HG03108 (cell line): ENCODE measurements at regions not wholly inside any gene's neighbourhood (a gene's known extent, or its start where the extent isn't known, plus 50 kb on each side); places are given as distances from the start of the nearest gene placed in this dataset.
"Not testable (repeated sequence)": the region's sequence is repeated elsewhere in the genome, so short reads cannot be mapped to it uniquely, and the experiment has no call there.

Experiments used
- ATAC-seq: cut with Tn5 transposase; IDR thresholded peaks from one replicate; pipeline ENCODE4 v1.9.1; 2021; ENCODE audit warnings: moderate library complexity; ENCODE audit not compliant: unreplicated experiment

DNA sequence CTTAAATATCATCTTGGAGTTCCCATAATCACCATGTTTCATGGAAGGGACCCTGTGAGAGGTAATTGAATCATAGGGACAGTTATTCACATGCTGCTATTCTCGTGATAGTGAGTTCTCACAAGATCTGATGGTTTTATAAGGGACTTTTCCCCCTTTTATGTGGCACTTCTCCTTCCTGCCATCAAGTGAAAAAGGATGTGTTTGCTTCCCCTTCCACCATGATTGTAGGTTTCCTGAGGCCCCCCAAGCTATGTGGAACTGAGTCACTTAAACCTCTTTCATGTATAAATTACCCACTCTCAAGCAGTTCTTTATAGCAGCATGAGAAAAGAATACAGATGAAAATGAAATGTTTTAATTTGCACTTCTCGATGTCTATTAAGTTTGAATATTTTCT lies 112.0 kb downstream of the ZNF648 start:
- ATAC-seq = no peak

DNA sequence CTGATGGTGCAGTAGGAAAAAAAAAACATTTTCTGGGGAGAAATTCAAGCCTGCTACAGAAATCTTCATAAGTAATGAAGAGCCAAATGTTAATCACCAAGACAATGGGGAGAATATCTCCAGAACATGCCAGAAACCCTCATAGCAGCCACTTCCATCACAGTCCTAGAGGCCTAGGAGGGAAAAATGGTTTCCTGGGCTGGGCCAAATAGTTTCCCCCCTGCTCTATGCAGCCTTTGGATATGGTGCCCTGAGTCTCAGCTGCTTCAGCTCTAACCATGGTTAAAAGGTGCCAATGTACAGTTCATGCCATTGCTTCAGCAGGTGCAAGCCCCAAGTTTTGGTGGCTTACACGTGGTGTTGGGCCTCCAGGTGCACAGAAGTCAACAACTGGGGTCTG lies 113.1 kb downstream of the ZNF648 start:
- no peak for ATAC-seq

DNA sequence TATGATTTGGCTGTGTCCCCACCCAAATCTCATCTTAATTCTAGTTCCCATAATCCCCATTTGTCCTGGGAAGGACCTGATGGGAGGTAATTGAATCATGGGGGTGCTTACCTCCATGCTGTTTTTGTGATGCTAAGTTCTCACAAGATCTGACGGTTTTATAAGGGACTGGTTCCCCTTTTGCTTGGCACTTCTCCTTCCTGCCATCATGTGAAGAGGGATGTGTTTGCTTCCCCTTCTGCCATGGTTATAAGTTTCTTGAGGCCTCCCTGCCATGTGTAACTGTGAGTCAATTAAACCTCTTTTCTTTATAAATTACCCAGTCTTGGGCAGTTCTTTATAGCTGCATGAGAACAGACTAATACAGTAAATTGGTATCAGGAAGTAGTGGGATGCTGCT lies 114.1 kb downstream of the ZNF648 start:
- no peak for ATAC-seq

GRCh38 chr1:181936768-181937581 lies 124.5 kb downstream of the ZNF648 start:
- ATAC-seq = peak; percentile 82

DNA sequence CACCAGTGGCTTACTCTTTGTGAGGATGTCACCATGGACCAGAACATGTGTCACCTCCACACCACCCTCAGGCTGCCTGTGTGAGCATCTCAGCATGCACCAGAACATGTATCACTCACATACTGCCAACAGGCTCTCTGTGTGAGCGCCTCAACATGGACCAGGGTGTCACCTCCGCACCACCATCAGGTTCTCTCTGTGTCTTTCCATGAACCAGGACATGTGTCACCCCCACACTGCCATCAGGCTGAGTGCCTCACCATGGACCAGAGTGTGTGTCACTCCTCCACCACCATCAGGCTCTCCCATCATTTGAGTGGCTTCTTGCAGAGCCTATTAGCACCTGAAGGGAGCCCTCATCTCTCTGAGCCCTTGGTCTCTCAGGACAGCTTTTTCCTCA lies 125.2 kb downstream of the ZNF648 start:
- ATAC-seq = peak; percentile 27

GRCh38 chr1:181931873-181932272 lies 129.6 kb downstream of the ZNF648 start:
- no peak for ATAC-seq

- no peak for ATAC-seq
These were observed 131.3 kb downstream of the ZNF648 start for GRCh38 chr1:181930187-181930586.

GRCh38 chr1:181926697-181927096 lies 134.8 kb downstream of the ZNF648 start:
- ATAC-seq = no peak

DNA sequence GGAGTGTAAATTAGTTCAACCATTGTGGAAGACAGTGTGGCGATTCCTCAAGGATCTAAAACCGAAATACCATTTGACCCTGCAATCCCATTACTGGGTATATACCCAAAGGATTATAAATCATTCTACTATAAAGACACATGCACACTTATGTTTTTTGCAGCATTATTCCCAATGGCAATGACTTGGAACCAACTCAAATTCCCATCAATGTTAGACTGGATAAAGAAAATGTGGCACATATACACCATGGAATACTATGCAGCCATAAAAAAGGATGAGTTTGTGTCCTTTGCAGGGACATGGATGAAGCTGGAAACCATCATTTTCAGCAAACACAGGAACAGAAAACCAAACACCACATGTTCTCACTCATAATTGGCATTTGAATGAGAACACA lies 137.5 kb downstream of the ZNF648 start:
- ATAC-seq = not testable (repeated sequence)

DNA sequence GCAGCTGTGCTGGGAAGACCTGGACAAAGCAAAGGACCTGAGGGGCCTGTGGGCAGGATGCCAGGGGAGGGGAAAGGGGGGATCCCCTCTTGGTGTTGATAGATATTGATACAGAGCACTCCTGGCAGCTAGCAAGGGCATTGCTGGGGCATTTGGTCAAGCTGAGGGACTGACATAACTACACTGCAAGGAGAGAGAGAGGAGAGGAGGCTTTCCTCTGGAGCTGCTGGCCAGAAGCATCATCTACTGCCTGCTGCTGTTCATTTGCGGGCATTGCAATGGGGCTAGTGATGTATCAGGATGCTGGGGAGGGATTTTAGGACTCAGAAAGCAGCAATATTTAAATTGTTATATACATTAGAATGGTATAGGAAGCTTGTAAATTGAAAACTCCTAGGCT lies 142.0 kb downstream of the ZNF648 start:
- ATAC-seq = no peak

- ATAC-seq = no peak
These were observed 142.5 kb downstream of the ZNF648 start for GRCh38 chr1:181918880-181919525.

- ATAC-seq = no peak
These were observed 149.8 kb downstream of the ZNF648 start for GRCh38 chr1:181911715-181912114.

DNA sequence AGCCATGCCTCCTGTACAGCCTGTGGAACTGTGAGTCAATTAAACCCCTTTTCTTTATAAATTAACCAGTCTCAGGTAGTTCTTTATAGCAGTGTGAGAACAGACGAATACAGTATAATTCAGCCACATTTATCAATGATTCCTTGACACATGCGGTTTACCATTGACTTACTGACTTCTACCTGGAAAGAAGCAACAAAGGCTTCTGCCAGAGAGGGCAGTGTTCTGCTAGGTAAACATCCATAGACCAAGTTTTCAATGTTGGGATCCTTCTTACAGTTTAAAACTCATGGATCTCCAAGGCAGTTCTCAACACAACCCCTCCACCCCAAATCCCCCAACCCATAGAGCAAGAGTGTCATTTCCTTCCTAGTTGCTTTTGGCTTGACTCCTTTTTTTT lies 150.6 kb downstream of the ZNF648 start:
- ATAC-seq = no peak

DNA sequence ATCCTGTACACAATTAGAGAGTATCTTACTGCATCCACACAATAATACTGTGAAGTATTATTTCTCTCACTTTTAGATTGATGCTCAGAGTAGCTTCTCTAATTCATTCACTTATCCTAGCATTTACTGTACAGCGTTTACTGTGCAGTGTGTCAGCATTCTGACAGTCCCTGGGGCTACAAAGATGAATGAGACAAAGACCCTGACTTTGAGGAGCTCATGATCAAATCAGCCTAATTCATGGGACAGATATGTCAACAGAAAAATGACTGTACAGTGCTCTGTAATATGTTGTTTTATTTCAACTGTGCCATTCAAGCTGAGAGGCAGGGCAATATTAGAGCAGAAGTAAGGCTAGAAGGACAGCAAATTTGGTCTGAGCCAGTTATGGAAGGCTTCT lies 152.5 kb downstream of the ZNF648 start:
- no peak for ATAC-seq

- ATAC-seq = no peak
These were observed 154.9 kb downstream of the ZNF648 start for GRCh38 chr1:181906631-181907030.

DNA sequence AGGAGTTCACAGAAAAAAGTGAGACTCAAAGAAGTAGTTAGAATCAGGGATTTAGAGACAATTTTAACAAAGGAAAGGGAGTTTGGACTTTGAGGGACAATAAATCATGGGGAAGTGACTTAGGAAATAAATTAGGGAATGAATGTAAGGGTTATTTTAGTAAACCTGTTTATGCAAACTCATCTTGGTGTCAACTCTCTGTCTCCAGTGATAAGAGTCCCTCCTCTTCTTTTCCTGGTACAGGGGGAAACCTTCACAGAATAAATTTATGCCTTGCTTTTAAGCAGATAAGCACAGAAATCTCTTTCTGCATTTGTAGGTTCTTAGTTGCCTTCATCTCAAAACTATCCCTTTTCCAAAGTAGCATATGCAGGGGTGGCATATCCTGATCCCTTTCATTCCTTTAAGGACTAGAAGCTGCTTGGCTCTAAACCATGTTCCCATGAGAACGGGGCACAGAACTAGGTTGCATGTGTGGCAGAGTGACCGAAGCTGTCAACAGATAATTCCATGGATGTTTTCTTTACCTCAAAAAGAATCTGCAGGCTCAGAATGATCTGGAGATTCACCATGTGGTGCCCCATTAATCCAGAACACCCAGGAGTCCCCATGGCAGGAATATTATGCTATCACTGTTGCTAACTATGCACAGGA lies 155.4 kb downstream of the ZNF648 start:
- no peak for ATAC-seq

DNA sequence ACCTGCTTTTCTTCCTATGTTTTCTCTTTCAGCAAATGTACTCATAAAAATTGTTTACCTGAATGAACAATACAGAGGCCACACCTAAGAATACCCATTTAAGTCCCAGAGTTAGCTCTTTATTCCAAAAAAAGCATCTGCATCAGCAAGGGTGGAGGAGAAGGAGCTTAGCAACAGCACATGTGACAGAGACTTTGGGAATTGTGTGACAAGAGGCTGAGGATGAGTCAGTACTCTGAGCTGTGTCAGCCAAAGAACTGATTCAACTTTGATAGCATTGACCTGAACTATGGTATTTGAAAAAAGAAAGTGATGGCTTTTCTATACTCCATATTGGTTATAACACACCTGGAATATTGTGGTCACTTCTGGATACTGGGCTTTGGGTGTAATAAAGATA lies 162.7 kb downstream of the ZNF648 start:
- no peak for ATAC-seq

- ATAC-seq = no peak
These were observed 164.7 kb downstream of the ZNF648 start for GRCh38 chr1:181896824-181897223.

DNA sequence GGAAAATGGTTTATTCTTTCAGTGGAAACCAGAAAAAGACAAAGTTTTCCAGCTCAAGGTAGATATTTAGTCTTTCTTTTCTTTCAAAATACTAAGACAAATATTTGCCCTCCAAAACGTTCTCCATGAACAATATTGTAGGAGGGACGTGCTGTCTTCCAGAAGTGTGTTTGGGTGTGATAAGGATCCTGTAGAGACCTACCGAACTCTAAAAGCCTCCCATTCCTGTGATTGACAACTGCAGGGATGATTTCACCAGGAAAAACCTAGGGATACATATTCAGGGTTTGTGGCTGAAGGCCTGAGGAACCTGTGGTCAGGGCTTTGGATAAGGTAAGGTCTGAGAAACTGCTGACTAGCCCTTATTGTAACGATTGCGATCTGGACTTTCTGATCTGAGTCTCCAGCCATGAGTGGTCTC lies 167.1 kb downstream of the ZNF648 start:
- no peak for ATAC-seq

GRCh38 chr1:181893937-181894336 lies 167.6 kb downstream of the ZNF648 start:
- no peak for ATAC-seq

GRCh38 chr1:181893150-181893549 lies 168.4 kb downstream of the ZNF648 start:
- not testable (repeated sequence) for ATAC-seq

DNA sequence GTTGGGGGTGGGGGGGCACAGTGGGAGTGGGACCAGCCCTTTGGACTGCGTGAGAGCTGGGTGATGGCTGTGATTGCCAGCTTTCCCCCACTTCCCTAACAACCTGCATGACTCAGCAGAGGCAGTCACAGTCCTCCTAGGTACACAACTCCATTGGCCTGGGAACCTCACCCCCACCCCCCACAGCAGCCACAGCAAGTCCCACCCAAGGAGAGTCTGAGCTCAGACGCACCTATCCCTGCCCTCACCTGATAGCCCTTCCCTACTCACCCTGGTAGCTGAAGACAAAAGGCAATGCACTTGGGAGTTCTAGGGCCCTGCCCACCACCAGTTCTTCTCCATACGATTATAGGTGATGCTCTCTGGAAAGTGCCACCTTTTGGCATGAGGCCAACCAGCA lies 188.9 kb downstream of the ZNF648 start:
- ATAC-seq = no peak
